ENCODE measurements at regions not wholly inside any gene's neighbourhood (a gene's known extent, or its start where the extent isn't known, plus 50 kb on each side); places are given as distances from the start of the nearest gene placed in this dataset.

DNA sequence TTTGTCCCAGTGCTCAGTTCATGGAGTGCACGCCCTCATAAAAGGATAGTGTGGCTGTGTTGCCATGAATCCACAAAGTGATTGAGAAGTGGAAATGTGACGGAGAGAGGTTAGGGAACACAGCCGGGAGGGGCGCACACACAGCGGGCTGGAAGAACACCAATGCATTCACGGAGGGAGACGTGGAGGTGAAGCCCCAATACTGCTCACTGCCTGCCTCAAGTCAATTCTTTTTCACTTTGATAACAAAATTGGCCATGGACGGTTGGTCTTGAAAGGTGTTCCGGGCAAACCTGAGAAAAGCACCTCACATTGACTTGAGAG lies 424.1 kb downstream of the MED10 start:
- TF ChIP-seq, protein P1, sequence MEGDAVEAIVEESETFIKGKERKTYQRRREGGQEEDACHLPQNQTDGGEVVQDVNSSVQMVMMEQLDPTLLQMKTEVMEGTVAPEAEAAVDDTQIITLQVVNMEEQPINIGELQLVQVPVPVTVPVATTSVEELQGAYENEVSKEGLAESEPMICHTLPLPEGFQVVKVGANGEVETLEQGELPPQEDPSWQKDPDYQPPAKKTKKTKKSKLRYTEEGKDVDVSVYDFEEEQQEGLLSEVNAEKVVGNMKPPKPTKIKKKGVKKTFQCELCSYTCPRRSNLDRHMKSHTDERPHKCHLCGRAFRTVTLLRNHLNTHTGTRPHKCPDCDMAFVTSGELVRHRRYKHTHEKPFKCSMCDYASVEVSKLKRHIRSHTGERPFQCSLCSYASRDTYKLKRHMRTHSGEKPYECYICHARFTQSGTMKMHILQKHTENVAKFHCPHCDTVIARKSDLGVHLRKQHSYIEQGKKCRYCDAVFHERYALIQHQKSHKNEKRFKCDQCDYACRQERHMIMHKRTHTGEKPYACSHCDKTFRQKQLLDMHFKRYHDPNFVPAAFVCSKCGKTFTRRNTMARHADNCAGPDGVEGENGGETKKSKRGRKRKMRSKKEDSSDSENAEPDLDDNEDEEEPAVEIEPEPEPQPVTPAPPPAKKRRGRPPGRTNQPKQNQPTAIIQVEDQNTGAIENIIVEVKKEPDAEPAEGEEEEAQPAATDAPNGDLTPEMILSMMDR (IDR thresholded peaks at IDR 0.05; ENCODE audit: control insufficient read depth, extremely low read depth, insufficient read depth) = no peak
- no peak for DNase-seq (ENCODE audit: low read depth)

GRCh38 chr5:5953584-5954274 lies 424.6 kb downstream of the MED10 start:
- H3K4me3 ChIP-seq (ENCODE audit: low read depth, low read length) = no peak overlapping the region
- TF ChIP-seq, protein P1 (IDR thresholded peaks at IDR 0.05; ENCODE audit: control insufficient read depth, extremely low read depth, insufficient read depth) = no peak
- DNase-seq (ENCODE audit: low read depth) = no peak

More for the DNA sequence above, 424.1 kb downstream of the MED10 start:
- no peak overlapping the region for H3K4me3 ChIP-seq (ENCODE audit: low read depth, low read length)

DNA sequence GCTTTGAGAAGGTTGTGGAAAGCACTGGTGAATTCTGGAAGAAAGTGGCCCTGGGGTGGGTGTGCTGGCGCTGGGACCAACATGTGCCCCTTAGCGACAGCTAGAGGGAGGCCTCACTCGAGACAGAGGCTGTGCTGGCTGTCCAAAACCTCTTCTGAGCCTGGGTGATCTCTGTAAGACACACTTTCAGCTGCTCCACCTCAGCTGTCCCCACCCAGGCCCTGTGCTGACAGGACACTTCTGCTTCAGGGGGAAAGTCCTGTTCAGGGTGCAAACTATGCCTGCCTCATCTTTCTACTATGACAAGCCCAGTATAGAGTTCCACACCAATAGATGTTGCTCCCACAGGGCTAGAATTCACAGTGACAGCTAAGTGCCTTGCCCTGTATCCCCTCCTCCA lies 426.4 kb downstream of the MED10 start:
- TF ChIP-seq, protein P1 (IDR thresholded peaks at IDR 0.05; ENCODE audit: control insufficient read depth, extremely low read depth, insufficient read depth) = no peak
- no peak for DNase-seq (ENCODE audit: low read depth)
- no peak overlapping the region for H3K4me3 ChIP-seq (ENCODE audit: low read depth, low read length)

GRCh38 chr5:5950658-5951057 lies 427.7 kb downstream of the MED10 start:
- no peak for DNase-seq (ENCODE audit: low read depth)
- TF ChIP-seq, protein P1 (IDR thresholded peaks at IDR 0.05; ENCODE audit: control insufficient read depth, extremely low read depth, insufficient read depth) = no peak
- H3K4me3 ChIP-seq (ENCODE audit: low read depth, low read length) = no peak overlapping the region

DNA sequence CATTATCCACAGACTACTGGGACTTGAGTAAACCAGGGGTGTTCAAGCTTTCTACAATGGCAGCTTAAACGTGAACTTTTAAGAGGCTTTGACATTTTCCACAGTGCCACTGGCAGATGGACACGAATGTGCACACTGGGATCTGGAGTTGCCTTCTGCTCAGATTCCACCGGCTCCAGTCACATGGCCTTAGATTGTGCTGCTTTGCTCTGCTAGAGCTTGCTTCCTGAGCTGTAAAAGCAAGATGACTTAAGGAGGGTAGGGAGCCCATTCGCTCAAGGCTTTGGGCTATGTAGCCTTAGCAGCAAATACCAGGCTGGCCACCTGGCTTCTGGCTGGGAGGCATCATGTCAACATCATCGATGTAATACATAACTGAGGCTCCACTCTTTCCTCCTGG lies 436.9 kb downstream of the MED10 start:
- DNase-seq (ENCODE audit: low read depth) = no peak
- TF ChIP-seq, protein P1 (IDR thresholded peaks at IDR 0.05; ENCODE audit: control insufficient read depth, extremely low read depth, insufficient read depth) = no peak

DNA sequence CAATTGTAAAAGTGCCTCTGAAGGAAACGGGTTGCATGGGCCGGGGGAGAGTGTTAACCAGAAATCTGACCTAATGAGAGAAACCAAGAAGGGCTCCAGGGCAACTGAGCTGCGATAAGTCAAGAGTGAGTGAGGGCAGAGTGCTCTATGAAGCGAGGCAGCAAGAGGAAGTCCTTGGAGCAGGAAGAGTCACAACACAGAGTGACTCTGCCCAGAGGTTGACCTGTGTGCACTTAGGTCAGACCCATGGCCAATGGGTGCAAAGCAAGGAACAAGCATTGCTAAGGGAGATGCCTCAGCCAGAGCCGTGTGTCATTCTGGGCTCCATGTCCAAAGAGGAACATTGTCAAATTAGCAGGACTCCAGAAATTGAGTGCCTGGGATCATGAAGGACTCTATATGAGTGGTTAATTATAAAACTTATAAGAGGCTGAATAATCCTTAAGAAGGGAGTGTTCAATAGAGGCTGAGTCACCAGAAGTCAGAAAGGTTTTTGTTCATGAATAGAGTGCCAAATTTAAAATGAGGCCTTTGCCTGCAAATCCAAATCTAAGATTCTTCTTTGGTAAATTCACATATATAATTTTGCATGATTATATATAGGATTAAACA lies 438.5 kb downstream of the MED10 start:
- TF ChIP-seq, protein P1 (IDR thresholded peaks at IDR 0.05; ENCODE audit: control insufficient read depth, extremely low read depth, insufficient read depth) = no peak
- no peak for DNase-seq (ENCODE audit: low read depth)
- no peak overlapping the region for H3K4me3 ChIP-seq (ENCODE audit: low read depth, low read length)

More for the DNA sequence above, 436.9 kb downstream of the MED10 start:
- H3K4me3 ChIP-seq (ENCODE audit: low read depth, low read length) = no peak overlapping the region

GRCh38 chr5:5933651-5934050 lies 444.7 kb downstream of the MED10 start:
- H3K4me3 ChIP-seq (ENCODE audit: low read depth, low read length) = no peak overlapping the region
- TF ChIP-seq, protein P1 (IDR thresholded peaks at IDR 0.05; ENCODE audit: control insufficient read depth, extremely low read depth, insufficient read depth) = 0 out of 2 replicates have a peak, but pooled peaks have one; percentile 13
- no peak for DNase-seq (ENCODE audit: low read depth)
